ENCODE measurements at regions not wholly inside any gene's neighbourhood (a gene's known extent, or its start where the extent isn't known, plus 50 kb on each side); places are given as distances from the start of the nearest gene placed in this dataset.
A peak's percentile ranks its signal among the peaks of the same experiment; 100 is the strongest.
"Not testable (repeated sequence)": the region's sequence is repeated elsewhere in the genome, so short reads cannot be mapped to it uniquely, and the experiment has no call there.

DNA sequence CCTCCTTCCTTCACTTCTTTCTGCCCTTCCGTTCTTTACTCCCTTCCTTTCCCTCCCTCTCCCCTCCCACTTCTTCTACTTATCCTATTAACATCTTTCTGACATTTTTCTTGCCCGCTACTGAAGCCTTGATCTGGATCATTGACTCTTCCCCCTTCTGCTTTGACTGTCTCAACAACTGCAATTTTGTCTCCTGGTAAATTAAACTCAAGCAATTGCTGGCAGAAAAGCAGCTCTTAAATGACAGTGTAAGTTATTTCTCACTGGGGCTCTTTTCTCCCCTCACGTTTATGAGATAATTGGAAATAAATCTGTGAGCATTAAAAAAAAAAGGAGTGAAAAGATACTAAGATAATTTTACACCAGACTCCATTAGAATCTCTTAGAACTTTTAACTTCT, 120.0 kb downstream of the SLC17A6 start:
- Histone ChIP-seq H3K4me3 (ENCODE audit: low read length in 2 of 2) (no peak overlapping the region), H3K9me3 (ENCODE audit: control insufficient read depth in 2 of 2, low read length in 2 of 2) (no peaks in the 10 kb centered on the region), H3K9ac (ENCODE audit: low read depth in 1 of 2, low read length in 2 of 2) (no peak overlapping the region), H3K4me1 (ENCODE audit: control insufficient read depth in 2 of 2, insufficient read depth in 2 of 2, low read length in 2 of 2) (no peaks in the 10 kb centered on the region), H3K27me3 (ENCODE audit: control insufficient read depth in 2 of 2, insufficient read depth in 2 of 2, low read length in 2 of 2) (no peaks in the 10 kb centered on the region), H3K36me3 (ENCODE audit: control insufficient read depth in 2 of 2, insufficient read depth in 2 of 2, low read length in 2 of 2) (no peaks in the 10 kb centered on the region), H3K27ac (ENCODE audit: low read depth in 2 of 2, low read length in 2 of 2) (no peak overlapping the region)

DNA sequence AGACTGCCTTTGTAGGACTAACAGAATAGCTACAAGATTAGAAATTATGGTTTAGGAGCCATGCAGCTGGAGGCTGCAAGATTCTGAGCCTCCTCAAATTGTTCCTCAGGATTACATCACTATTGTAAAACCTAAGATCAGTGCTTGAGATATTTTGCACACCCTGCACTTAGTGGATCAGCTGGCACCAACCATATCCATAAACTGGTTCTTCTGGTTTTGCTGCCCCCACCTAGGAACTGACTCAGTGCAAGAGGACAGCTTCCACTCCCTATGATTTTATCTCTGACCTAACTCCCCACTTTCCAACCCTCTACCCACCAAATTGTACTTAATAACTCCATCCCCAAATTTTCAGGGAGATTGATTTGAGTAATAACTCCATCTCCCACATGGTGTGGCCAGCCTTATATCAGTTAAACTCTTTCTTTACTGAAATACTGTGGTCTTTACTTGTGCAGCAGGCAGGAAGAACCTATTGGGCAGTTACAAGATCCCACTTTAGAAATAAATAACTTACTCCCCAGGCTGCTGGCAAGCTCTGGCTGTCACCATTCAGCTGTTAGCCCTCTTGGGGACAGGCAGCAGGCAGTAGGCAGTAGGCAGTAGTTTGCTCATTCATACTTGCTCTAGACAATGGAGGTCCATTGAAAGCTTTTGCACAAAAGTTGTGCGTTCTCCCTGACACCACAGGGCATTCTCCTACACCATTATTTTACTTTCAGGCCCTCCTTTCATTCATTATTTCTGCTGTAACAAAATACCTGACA, 119.0 kb downstream of the SLC17A6 start:
- no peak overlapping the region for H3K9ac ChIP-seq (ENCODE audit: low read depth in 1 of 2, low read length in 2 of 2)
- H3K36me3 ChIP-seq (ENCODE audit: control insufficient read depth in 2 of 2, insufficient read depth in 2 of 2, low read length in 2 of 2) = no peaks in the 10 kb centered on the region
- H3K27ac ChIP-seq (ENCODE audit: low read depth in 2 of 2, low read length in 2 of 2) = no peak overlapping the region
- H3K4me3 ChIP-seq (ENCODE audit: low read length in 2 of 2) = no peak overlapping the region
- no peaks in the 10 kb centered on the region for H3K27me3 ChIP-seq (ENCODE audit: control insufficient read depth in 2 of 2, insufficient read depth in 2 of 2, low read length in 2 of 2)
- no peaks in the 10 kb centered on the region for H3K4me1 ChIP-seq (ENCODE audit: control insufficient read depth in 2 of 2, insufficient read depth in 2 of 2, low read length in 2 of 2)
- H3K9me3 ChIP-seq (ENCODE audit: control insufficient read depth in 2 of 2, low read length in 2 of 2) = no peaks in the 10 kb centered on the region

DNA sequence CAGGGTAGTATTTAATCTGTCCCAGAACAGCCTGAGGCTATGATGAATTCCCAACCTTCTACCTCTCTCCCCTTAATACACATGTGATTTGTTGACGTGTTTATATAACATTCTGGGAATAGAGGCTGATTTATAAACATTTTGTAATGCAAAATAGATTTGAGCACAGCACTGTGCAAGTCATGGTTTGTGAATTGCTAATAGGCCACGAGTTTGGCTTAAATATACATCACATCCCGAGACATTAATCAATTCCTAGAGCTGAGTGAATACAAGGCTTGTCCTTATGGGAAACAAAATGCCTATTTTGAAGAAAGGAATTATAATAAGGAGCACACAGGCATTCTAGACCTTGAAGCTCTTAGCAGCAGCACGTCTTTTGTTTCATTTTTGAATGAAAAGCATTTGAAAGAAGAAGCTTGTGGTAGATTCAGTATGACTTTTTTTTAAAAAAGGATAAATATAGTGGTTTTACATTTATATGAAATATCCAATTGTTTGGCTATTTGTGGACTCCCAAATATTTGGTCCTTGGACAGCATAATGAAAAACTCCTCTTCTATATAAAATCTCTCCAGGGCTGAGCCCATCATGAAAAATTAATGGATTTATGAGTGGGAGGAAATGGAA, 116.4 kb downstream of the SLC17A6 start:
- Histone ChIP-seq H3K27ac (ENCODE audit: low read depth in 2 of 2, low read length in 2 of 2) (no peak overlapping the region), H3K9ac (ENCODE audit: low read depth in 1 of 2, low read length in 2 of 2) (no peak overlapping the region), H3K9me3 (ENCODE audit: control insufficient read depth in 2 of 2, low read length in 2 of 2) (no peaks in the 10 kb centered on the region), H3K4me3 (ENCODE audit: low read length in 2 of 2) (no peak overlapping the region), H3K4me1 (ENCODE audit: control insufficient read depth in 2 of 2, insufficient read depth in 2 of 2, low read length in 2 of 2) (no peaks in the 10 kb centered on the region), H3K36me3 (ENCODE audit: control insufficient read depth in 2 of 2, insufficient read depth in 2 of 2, low read length in 2 of 2) (no peaks in the 10 kb centered on the region), H3K27me3 (ENCODE audit: control insufficient read depth in 2 of 2, insufficient read depth in 2 of 2, low read length in 2 of 2) (no peaks in the 10 kb centered on the region)

DNA sequence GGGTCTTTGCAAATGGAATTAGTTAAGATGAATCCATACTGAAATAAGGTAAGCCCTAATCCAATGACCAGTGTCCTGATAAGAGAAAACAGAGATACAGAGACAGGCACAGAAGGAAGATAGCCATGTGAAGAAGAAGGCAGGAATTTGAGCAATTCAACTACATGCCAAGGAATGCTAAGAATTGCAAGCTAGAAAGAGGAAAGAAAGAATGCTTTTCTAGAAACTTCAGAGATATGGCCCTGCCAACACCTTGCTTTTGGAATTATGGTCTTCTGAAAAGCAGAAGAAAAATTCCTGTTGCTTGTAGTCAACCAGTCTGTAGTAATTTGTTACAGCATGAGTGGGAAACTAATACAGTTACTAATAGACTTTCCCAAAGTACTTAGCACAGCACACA, 111.3 kb downstream of the SLC17A6 start:
- Histone ChIP-seq H3K36me3 (ENCODE audit: control insufficient read depth in 2 of 2, insufficient read depth in 2 of 2, low read length in 2 of 2) (no peaks in the 10 kb centered on the region), H3K27ac (ENCODE audit: low read depth in 2 of 2, low read length in 2 of 2) (no peak overlapping the region), H3K27me3 (ENCODE audit: control insufficient read depth in 2 of 2, insufficient read depth in 2 of 2, low read length in 2 of 2) (no peaks in the 10 kb centered on the region)

DNA sequence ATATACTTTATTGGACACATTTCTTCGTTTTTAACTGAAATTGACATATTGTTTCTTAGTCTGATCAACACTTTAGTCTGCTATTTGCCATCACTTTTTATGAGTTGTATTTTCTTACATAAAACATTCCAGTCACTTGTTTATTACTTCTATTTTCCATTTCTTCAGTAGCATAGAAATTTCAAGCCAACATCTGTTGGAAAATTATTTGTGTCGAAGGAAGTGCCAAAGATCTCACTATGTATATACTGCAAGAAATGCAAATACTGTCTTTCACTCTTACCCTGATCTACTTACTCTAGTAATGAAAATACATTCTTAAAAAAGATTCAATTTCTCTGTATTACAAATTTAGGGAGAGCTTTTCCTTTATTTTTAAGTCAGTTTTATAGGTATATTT, 105.9 kb downstream of the SLC17A6 start:
- Histone ChIP-seq H3K27me3 (ENCODE audit: control insufficient read depth in 2 of 2, insufficient read depth in 2 of 2, low read length in 2 of 2) (no peaks in the 10 kb centered on the region), H3K4me1 (ENCODE audit: control insufficient read depth in 2 of 2, insufficient read depth in 2 of 2, low read length in 2 of 2) (no peaks in the 10 kb centered on the region), H3K9ac (ENCODE audit: low read depth in 1 of 2, low read length in 2 of 2) (no peak overlapping the region), H3K4me3 (ENCODE audit: low read length in 2 of 2) (no peak overlapping the region), H3K27ac (ENCODE audit: low read depth in 2 of 2, low read length in 2 of 2) (no peak overlapping the region), H3K36me3 (ENCODE audit: control insufficient read depth in 2 of 2, insufficient read depth in 2 of 2, low read length in 2 of 2) (no peaks in the 10 kb centered on the region), H3K9me3 (ENCODE audit: control insufficient read depth in 2 of 2, low read length in 2 of 2) (no peaks in the 10 kb centered on the region)

More for the DNA sequence above, 111.3 kb downstream of the SLC17A6 start:
- Histone ChIP-seq H3K4me3 (ENCODE audit: low read length in 2 of 2) (no peak overlapping the region), H3K4me1 (ENCODE audit: control insufficient read depth in 2 of 2, insufficient read depth in 2 of 2, low read length in 2 of 2) (no peaks in the 10 kb centered on the region), H3K9ac (ENCODE audit: low read depth in 1 of 2, low read length in 2 of 2) (no peak overlapping the region), H3K9me3 (ENCODE audit: control insufficient read depth in 2 of 2, low read length in 2 of 2) (no peaks in the 10 kb centered on the region)

DNA sequence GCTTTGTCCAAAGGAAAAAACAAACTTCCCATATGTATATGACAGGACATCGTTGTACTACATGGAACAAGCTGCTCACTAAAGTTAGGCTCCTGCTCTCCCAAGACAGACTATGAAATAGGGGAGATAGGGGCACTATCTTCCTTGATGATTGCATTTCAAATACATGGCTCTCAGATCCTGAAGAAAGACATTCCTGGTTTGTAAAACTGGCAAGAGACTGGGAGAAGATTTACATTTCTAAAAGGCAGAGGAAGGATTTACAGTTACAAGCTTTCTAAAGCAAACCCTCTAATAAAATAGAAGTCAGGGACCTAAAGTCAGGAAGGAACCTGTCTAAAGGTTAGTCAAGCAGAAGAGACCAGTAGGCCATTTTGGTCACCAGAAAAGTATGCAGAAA, 103.7 kb downstream of the SLC17A6 start:
- Histone ChIP-seq H3K9me3 (ENCODE audit: control insufficient read depth in 2 of 2, low read length in 2 of 2) (no peaks in the 10 kb centered on the region), H3K4me1 (ENCODE audit: control insufficient read depth in 2 of 2, insufficient read depth in 2 of 2, low read length in 2 of 2) (no peaks in the 10 kb centered on the region), H3K27ac (ENCODE audit: low read depth in 2 of 2, low read length in 2 of 2) (no peak overlapping the region), H3K9ac (ENCODE audit: low read depth in 1 of 2, low read length in 2 of 2) (no peak overlapping the region), H3K4me3 (ENCODE audit: low read length in 2 of 2) (no peak overlapping the region), H3K27me3 (ENCODE audit: control insufficient read depth in 2 of 2, insufficient read depth in 2 of 2, low read length in 2 of 2) (no peaks in the 10 kb centered on the region), H3K36me3 (ENCODE audit: control insufficient read depth in 2 of 2, insufficient read depth in 2 of 2, low read length in 2 of 2) (no peaks in the 10 kb centered on the region)

DNA sequence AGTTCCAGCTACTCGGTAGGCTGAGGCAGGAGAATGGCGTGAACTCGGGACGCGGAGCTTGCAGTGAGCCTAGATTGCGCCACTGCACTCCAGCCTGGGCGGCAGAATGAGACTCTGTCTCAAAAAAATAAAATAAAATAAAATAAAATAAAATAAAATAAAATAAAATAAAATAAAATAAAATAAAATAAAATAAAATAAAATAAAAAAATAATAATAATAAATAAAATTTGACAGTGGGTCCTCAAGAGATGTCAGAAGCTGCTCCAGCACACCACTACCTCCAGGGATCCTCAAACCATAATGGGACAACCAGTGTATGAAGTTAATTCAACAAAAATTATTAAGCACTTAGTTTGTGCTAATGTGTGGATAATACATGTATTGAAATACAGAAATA, 97.4 kb downstream of the SLC17A6 start:
- H3K9me3 ChIP-seq (ENCODE audit: control insufficient read depth in 2 of 2, low read length in 2 of 2) = not testable (repeated sequence)

DNA sequence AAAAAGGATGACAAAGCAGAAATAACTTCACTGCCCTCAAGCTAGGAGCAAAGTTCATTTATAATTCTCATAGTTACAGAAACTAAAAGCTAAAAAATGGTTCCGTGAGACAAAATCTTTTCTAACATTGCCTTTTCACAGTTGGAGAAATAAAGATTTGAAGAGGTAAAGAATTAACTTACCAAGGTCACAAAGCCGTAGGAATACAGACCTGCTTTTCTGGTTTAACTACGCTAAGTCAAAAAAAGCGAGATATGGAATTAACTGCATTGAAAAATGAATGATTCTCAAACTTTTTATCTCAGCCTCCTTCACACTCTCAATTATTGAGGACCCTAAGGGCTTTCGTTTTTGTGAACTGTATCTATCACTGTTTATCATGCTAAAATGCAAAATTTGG, 95.3 kb downstream of the SLC17A6 start:
- Histone ChIP-seq H3K27me3 (ENCODE audit: control insufficient read depth in 2 of 2, insufficient read depth in 2 of 2, low read length in 2 of 2) (no peaks in the 10 kb centered on the region), H3K4me3 (ENCODE audit: low read length in 2 of 2) (no peak overlapping the region), H3K27ac (ENCODE audit: low read depth in 2 of 2, low read length in 2 of 2) (no peak overlapping the region), H3K9ac (ENCODE audit: low read depth in 1 of 2, low read length in 2 of 2) (no peak overlapping the region), H3K4me1 (ENCODE audit: control insufficient read depth in 2 of 2, insufficient read depth in 2 of 2, low read length in 2 of 2) (no peaks in the 10 kb centered on the region), H3K36me3 (ENCODE audit: control insufficient read depth in 2 of 2, insufficient read depth in 2 of 2, low read length in 2 of 2) (no peaks in the 10 kb centered on the region), H3K9me3 (ENCODE audit: control insufficient read depth in 2 of 2, low read length in 2 of 2) (no peaks in the 10 kb centered on the region)

More for the DNA sequence above, 97.4 kb downstream of the SLC17A6 start:
- H3K36me3 ChIP-seq (ENCODE audit: control insufficient read depth in 2 of 2, insufficient read depth in 2 of 2, low read length in 2 of 2); H3K9ac ChIP-seq (ENCODE audit: low read depth in 1 of 2, low read length in 2 of 2); H3K27ac ChIP-seq (ENCODE audit: low read depth in 2 of 2, low read length in 2 of 2); H3K27me3 ChIP-seq (ENCODE audit: control insufficient read depth in 2 of 2, insufficient read depth in 2 of 2, low read length in 2 of 2); H3K4me1 ChIP-seq (ENCODE audit: control insufficient read depth in 2 of 2, insufficient read depth in 2 of 2, low read length in 2 of 2); H3K4me3 ChIP-seq (ENCODE audit: low read length in 2 of 2): not testable (repeated sequence)

DNA sequence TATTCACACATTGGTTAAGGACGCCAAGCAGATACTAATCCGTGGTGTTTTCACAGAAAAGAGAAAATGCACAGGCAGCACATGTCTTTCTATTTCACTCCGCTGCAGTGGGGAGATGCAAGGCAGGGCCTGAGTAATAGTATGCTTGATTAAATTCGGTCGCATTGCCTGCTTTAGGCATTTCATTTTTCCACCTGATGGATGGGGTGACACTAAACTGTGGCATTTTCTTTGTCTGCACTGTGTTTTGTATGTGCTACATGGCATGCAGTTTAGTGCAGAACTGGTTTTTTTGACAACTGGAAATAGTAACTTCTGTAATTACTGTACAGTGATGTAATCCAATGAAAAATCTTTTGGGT, 94.9 kb downstream of the SLC17A6 start:
- Histone ChIP-seq H3K9ac (ENCODE audit: low read depth in 1 of 2, low read length in 2 of 2) (no peak overlapping the region), H3K27ac (ENCODE audit: low read depth in 2 of 2, low read length in 2 of 2) (no peak overlapping the region), H3K4me1 (ENCODE audit: control insufficient read depth in 2 of 2, insufficient read depth in 2 of 2, low read length in 2 of 2) (no peaks in the 10 kb centered on the region), H3K9me3 (ENCODE audit: control insufficient read depth in 2 of 2, low read length in 2 of 2) (no peaks in the 10 kb centered on the region), H3K4me3 (ENCODE audit: low read length in 2 of 2) (no peak overlapping the region), H3K27me3 (ENCODE audit: control insufficient read depth in 2 of 2, insufficient read depth in 2 of 2, low read length in 2 of 2) (no peaks in the 10 kb centered on the region), H3K36me3 (ENCODE audit: control insufficient read depth in 2 of 2, insufficient read depth in 2 of 2, low read length in 2 of 2) (no peaks in the 10 kb centered on the region)

DNA sequence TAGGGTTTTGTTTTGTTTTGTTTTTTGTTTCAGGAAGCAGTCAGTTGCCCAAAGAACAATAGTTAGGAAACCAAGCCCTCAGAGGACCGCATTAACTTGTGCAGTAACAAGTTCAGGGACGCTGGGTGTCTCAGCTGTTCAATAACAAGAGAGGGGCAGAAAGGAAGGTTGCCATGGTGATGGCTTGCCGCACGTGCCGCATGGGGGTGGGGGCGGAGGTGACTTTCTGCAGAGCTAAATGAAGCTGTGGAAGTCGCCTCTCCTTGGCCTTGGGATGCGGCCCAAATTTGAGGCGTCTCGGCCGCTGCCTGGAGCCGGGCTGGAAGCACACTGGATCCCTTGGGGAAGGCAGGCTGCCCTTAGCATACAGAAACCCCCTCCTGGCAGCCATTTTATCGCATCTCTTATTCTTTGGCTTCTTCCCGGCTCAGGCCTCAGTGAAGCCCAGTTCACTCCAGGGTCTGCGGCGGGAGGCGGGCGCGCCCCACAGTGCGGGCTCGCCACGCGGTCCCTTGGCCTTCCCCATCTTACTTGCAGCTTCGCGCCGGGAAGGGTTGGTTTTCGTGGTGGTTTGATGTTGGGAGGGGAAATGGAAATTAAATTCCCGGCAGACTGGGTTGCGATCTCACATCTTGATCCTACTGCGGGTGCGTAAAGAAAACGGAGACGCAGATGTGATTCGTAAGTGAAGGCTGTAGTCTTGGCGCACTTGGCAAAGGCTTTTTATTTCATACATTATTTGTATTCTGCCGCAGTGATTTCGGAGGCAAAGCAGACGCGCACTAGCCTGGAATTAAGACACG, 94.3 kb downstream of the SLC17A6 start:
- no peak overlapping the region for H3K9ac ChIP-seq (ENCODE audit: low read depth in 1 of 2, low read length in 2 of 2)
- H3K27ac ChIP-seq (ENCODE audit: low read depth in 2 of 2, low read length in 2 of 2) = no peak overlapping the region
- no peaks in the 10 kb centered on the region for H3K4me1 ChIP-seq (ENCODE audit: control insufficient read depth in 2 of 2, insufficient read depth in 2 of 2, low read length in 2 of 2)
- no peaks in the 10 kb centered on the region for H3K27me3 ChIP-seq (ENCODE audit: control insufficient read depth in 2 of 2, insufficient read depth in 2 of 2, low read length in 2 of 2)
- peak overlapping the region in 1 of 2 donors; percentile 3 for H3K4me3 ChIP-seq (ENCODE audit: low read length in 2 of 2)
- H3K9me3 ChIP-seq (ENCODE audit: control insufficient read depth in 2 of 2, low read length in 2 of 2) = no peaks in the 10 kb centered on the region
- no peaks in the 10 kb centered on the region for H3K36me3 ChIP-seq (ENCODE audit: control insufficient read depth in 2 of 2, insufficient read depth in 2 of 2, low read length in 2 of 2)

Measured in mucosa of rectum (tissue), 2 donors.